ENCODE measurements at regions not wholly inside any gene's neighbourhood (a gene's known extent, or its start where the extent isn't known, plus 50 kb on each side); places are given as distances from the start of the nearest gene placed in this dataset.

DNA sequence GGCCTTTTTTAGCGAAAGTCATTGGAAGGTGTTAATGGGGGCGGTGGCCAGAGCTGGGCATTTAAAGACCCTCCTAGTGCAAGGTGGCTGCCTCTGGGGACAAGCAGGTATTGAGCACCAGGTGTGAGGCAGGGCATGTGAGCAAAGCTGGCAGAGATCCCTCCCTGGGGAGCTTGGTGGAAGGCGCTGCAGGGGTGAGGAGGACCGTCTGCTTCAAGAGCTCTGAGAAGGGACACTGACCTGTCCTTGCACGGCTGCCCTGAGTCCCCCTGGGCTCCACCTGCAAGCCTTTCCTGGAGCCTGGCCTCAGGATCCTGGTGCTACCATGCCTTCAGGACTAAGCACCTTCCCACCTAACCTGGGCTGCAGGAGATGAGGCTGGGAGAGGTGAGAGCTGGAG lies 127.0 kb upstream of the CIBAR2 start:
- TF ChIP-seq TAF1 (IDR thresholded peaks at IDR 0.05; ENCODE audit: low read depth, low read length) = no peak
- TF ChIP-seq POLR2A (IDR thresholded peaks at IDR 0.05; ENCODE audit: low read depth, low read length) = no peak
- no peak for TF ChIP-seq POLR2AphosphoS5 (IDR thresholded peaks at IDR 0.05; ENCODE audit: low read depth, low read length)
- no peak for TF ChIP-seq POU2F2 (IDR thresholded peaks at IDR 0.05; ENCODE audit: low read depth, low read length)
- no peak for TF ChIP-seq SPI1 (IDR thresholded peaks at IDR 0.05; ENCODE audit: low read depth, low read length)
- no peak for TF ChIP-seq PAX5 (IDR thresholded peaks at IDR 0.05; ENCODE audit: insufficient read depth, low read length, severe bottlenecking)

All from GM12891 (cell line).